ENCODE measurements at regions not wholly inside any gene's neighbourhood (a gene's known extent, or its start where the extent isn't known, plus 50 kb on each side); places are given as distances from the start of the nearest gene placed in this dataset.

- Histone ChIP-seq H3K9ac (ENCODE audit: insufficient read depth, low read depth, low read length) (no peak overlapping the region), H3K4me2 (ENCODE audit: low read depth, low read length) (no peak overlapping the region), H2AFZ (ENCODE audit: low read length) (no peak overlapping the region), H3K27me3 (ENCODE audit: control insufficient read depth in 1 of 2, insufficient read depth in 2 of 2, low read length in 2 of 2) (no peaks in the 10 kb centered on the region), H4K20me1 (ENCODE audit: insufficient read depth, low read length) (no peaks in the 10 kb centered on the region), H3K4me1 (ENCODE audit: insufficient read depth, low read length) (no peaks in the 10 kb centered on the region), H3K27ac (ENCODE audit: extremely low read length, insufficient read depth, low read length) (no peak overlapping the region), H3K79me2 (ENCODE audit: insufficient read depth, low read length) (no peaks in the 10 kb centered on the region), H3K4me3 (replicated peaks in 1 of 3; ENCODE audit: insufficient read depth in 1 of 3, low read depth in 2 of 3, low read length in 3 of 3) (no peak overlapping the region), H3K9me3 (ENCODE audit: low read length) (peaks cover 95% of the 10 kb centered on the region), H3K36me3 (replicated peaks in 1 of 2; ENCODE audit: control insufficient read depth in 1 of 2, insufficient read depth in 2 of 2, low read length in 2 of 2) (no peaks in the 10 kb centered on the region)
- POLR2A ChIA-PET, result no interaction called here
- TF ChIP-seq SETDB1 (CRISPR knock-in tag; IDR thresholded peaks at IDR 0.05; ENCODE audit: borderline replicate concordance) (no peak), NBN (conservative IDR thresholded peaks at IDR 0.05) (no peak), HNRNPL (IDR thresholded peaks at IDR 0.05; ENCODE audit: low read depth, low read length) (no peak), ZSCAN5A (CRISPR knock-in tag; IDR thresholded peaks at IDR 0.05; ENCODE audit: borderline replicate concordance) (no peak), PRMT3 (CRISPR knock-in tag; IDR thresholded peaks at IDR 0.05; ENCODE audit: borderline replicate concordance, low read depth) (no peak), HMGA1 (CRISPR knock-in tag; conservative IDR thresholded peaks at IDR 0.05) (no peak), HIC2 (CRISPR knock-in tag; IDR thresholded peaks at IDR 0.05; ENCODE audit: low read depth) (no peak)
- WGBS (ENCODE audit: low lambda C conversion rate), result 0% methylated on average over 1 of the region's 1 CpG
- intact Hi-C loops (cut with micrococcal nuclease; ENCODE audit: unreplicated experiment), result no loop called here
- CTCF ChIA-PET (ENCODE audit: low intra/inter-chr PET ratio, low total read pairs), result no interaction called here
- no peak for FAIRE-seq
- no peak for ATAC-seq
- in situ Hi-C loops (cut with HindIII; ENCODE audit: extremely low pct_ligation_motif_present, low pct_unique_long_range_greater_than_20kb), result no loop called here
- BruUV-seq (replicated peaks), result no TSS peak
- DNase-seq (ENCODE audit: low spot score), result no peak
Observed at GRCh38 chr1:237975903-237976302, 85.2 kb upstream of the ZP4 start.
